ENCODE measurements at regions not wholly inside any gene's neighbourhood (a gene's known extent, or its start where the extent isn't known, plus 50 kb on each side); places are given as distances from the start of the nearest gene placed in this dataset.

GRCh38 chr11:106426696-106427095, 349.2 kb downstream of the AASDHPPT start:
- H3K27ac ChIP-seq, result no peak overlapping the region
- TF ChIP-seq ZFX (IDR thresholded peaks at IDR 0.05), result no peak
- TF ChIP-seq CTCF (conservative IDR thresholded peaks at IDR 0.05), result no peak

GRCh38 chr11:106427736-106428135, 350.3 kb downstream of the AASDHPPT start:
- TF ChIP-seq ZFX (IDR thresholded peaks at IDR 0.05), result no peak
- TF ChIP-seq CTCF (conservative IDR thresholded peaks at IDR 0.05), result no peak
- no peak overlapping the region for H3K27ac ChIP-seq

GRCh38 chr11:106442032-106442431, 364.6 kb downstream of the AASDHPPT start:
- H3K27ac ChIP-seq, result no peak overlapping the region

GRCh38 chr11:106446302-106446701, 368.8 kb downstream of the AASDHPPT start:
- no peak for TF ChIP-seq CTCF (conservative IDR thresholded peaks at IDR 0.05)
- no peak for TF ChIP-seq ZFX (IDR thresholded peaks at IDR 0.05)
- no peak overlapping the region for H3K27ac ChIP-seq

More at GRCh38 chr11:106442032-106442431, 364.6 kb downstream of the AASDHPPT start:
- no peak for TF ChIP-seq CTCF (conservative IDR thresholded peaks at IDR 0.05)
- TF ChIP-seq ZFX (IDR thresholded peaks at IDR 0.05), result no peak

- TF ChIP-seq ZFX (IDR thresholded peaks at IDR 0.05) (no peak), CTCF (conservative IDR thresholded peaks at IDR 0.05) (no peak)
- no peak overlapping the region for H3K27ac ChIP-seq
Observed at GRCh38 chr11:106446955-106447354, 369.5 kb downstream of the AASDHPPT start.

- no peak overlapping the region for H3K27ac ChIP-seq
- TF ChIP-seq ZFX (IDR thresholded peaks at IDR 0.05) (no peak), CTCF (conservative IDR thresholded peaks at IDR 0.05) (no peak)
Observed at GRCh38 chr11:106447631-106448191, 370.2 kb downstream of the AASDHPPT start.

GRCh38 chr11:106449763-106450162, 372.3 kb downstream of the AASDHPPT start:
- H3K27ac ChIP-seq, result no peak overlapping the region
- TF ChIP-seq CTCF (conservative IDR thresholded peaks at IDR 0.05) (no peak), ZFX (IDR thresholded peaks at IDR 0.05) (no peak)
